HG03575 (cell line): ENCODE measurements at regions not wholly inside any gene's neighbourhood (a gene's known extent, or its start where the extent isn't known, plus 50 kb on each side); places are given as distances from the start of the nearest gene placed in this dataset.
"Not testable (repeated sequence)": the region's sequence is repeated elsewhere in the genome, so short reads cannot be mapped to it uniquely, and the experiment has no call there.

Experiments used
- ATAC-seq: cut with Tn5 transposase; IDR thresholded peaks from one replicate; pipeline ENCODE4 v1.9.1; 2021; ENCODE audit not compliant: unreplicated experiment, insufficient number of reproducible peaks, low FRiP score; ENCODE audit errors: extremely low read depth

GRCh38 chr1:55535724-55536544, 320.8 kb upstream of the USP24 start:
- ATAC-seq = no peak

- no peak for ATAC-seq
Measured at GRCh38 chr1:55534565-55535121, 319.5 kb upstream of the USP24 start.

DNA sequence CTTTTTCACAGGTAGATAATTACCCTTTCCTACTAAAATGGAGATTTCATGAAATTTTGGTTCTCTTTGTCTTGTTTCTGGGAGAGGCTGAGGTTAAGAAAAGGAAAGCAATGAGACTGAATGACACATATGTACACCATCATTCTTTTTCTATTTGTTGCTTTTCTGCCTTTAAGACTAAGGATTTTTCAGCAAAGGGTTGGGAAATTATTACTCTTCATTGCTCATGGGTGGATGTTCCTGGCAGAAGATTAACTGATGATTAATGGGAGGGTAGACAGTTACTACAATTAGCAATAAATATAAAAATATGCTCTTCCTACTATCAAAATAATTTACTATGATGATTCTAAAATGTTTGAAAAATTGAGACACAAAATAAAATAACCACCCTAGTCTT, 316.5 kb upstream of the USP24 start:
- no peak for ATAC-seq

GRCh38 chr1:55530749-55531478, 315.8 kb upstream of the USP24 start:
- no peak for ATAC-seq

DNA sequence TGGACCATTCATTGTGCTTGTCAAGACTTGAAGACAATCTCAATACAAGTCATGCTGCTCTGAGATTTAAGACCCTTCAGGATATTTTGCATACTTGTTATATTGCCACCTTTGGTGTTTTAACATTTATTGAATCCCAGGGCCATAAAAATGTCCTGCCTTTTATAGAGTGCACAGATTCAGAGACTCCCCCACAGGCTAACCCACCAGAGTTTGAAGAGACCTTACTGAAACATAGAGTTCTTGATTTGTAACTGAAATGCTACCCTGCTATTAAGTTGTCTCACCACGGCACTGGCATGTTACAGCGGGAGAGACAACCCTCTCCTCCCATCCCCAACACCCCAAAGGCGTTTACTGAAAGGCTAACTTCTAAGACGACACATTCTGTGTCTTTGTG, 313.9 kb upstream of the USP24 start:
- no peak for ATAC-seq

- no peak for ATAC-seq
Measured at GRCh38 chr1:55527831-55528230, 312.7 kb upstream of the USP24 start.

- ATAC-seq = no peak
Measured at GRCh38 chr1:55526716-55527115, 311.6 kb upstream of the USP24 start.

DNA sequence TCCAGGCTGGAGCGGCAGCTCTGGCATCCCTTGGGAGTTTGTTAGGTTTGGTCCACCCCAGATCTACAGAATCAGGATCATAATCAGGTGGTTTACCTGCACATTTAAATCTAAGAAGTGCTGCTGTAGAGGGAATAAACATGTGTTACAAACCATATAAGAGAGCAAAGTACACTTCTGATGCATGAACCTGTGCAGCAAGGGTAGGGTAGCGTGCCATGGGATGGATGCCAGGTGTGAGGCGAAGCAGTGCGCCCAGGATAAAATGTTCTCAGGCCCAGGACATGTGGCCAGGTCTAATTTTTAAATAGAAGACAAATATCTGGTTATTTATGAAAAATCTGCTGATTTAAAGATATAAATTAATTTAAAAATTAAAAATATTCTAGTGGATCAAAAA, 308.8 kb upstream of the USP24 start:
- ATAC-seq = no peak

DNA sequence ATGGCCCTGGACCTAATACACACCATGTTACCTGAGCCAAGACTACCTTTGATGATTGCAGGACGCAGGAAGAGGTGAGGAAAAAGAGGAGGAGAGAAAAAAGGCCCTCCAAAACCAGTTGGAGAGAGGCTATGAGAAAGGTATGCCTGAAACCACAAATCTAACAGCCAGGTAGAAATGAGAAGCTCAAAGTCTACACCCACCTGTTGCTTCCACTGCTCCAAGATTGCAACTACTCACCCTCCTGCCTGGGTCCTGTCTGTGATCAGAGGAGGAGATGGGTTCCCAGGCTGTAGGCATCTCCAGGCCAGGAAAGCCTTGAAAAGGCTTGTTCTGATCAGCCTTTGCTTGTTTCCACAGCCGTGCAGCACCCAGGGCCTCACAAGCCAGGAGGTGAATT, 307.8 kb upstream of the USP24 start:
- no peak for ATAC-seq

DNA sequence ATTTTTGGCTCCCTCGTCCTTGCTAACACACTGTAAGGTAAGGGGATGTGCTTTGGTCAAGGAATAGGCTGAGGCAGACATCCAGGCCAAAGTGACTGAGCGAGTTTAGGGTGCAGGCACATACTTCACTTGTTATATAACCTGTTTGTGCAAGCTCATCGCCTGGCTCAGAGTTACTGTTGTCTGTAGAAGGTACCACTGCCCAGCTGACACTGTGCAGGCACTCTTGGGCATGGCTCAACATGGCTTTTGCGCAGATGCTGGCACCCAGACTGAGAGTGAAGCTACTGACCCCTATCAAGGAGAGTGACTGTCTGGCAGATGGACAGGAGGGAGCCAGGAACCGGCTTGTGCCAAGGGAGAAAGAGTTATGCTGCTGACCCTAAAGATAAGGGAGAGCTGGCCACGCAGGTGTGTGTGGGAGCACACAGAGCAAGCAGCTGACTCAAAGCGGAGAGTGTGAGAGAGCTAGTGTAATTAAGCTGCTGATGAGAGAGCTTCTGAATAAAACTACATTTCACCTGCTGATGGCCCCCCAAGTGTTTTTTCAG, 307.3 kb upstream of the USP24 start:
- ATAC-seq = no peak

DNA sequence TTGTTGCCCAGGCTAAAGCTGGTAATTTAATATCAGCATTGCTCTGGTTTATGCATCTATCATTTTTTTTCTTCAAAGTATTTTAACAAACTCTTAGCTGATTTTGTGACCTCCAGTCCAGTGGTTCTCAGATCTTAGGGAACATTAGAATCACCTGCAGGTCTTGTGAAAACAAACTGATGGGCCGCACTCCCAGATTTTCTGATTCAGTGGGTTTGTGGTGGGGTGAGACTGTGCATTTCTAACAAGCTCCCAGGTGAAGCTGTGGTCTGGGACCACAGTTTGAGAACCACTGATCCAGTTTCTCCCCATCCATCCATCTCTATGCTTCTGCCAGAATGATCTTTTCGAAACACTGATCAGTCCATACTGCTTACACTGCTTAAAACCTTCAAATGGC, 305.7 kb upstream of the USP24 start:
- ATAC-seq = no peak

DNA sequence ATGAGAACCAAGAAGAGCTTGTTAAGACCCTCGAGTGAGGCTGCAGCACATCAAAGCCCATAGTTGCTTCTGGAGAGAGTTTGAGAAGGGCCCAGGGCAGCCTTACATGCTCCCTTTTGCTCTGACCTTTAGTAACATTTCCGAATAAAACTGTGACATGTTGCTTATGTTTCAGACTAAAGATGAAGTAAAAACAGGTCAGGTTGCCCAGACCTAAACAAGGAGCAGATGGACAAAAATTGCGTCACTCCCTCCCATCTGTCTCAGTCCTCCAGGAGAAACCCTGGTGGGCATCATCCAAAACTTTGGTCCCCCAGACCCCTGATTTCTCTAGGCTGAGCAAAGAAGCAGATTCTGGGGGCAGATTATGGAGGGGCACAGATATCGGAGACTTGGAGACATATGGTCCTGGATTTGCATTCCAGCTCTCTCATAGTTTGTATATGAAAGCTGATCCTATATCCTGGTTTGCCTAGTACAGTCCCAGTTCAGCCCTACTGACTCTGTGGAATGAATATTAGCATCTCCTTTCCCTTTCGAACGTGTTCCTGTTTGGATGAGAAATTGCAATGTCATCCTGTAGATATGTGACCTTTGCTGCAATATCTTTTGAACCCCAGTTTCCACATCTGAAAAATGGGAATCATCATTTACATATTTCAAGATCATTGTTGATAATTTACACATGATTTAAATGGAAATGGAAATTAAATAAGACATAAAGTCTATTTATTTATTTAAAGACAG, 304.9 kb upstream of the USP24 start:
- no peak for ATAC-seq

- ATAC-seq = no peak
Measured at GRCh38 chr1:55519276-55519675, 304.1 kb upstream of the USP24 start.

DNA sequence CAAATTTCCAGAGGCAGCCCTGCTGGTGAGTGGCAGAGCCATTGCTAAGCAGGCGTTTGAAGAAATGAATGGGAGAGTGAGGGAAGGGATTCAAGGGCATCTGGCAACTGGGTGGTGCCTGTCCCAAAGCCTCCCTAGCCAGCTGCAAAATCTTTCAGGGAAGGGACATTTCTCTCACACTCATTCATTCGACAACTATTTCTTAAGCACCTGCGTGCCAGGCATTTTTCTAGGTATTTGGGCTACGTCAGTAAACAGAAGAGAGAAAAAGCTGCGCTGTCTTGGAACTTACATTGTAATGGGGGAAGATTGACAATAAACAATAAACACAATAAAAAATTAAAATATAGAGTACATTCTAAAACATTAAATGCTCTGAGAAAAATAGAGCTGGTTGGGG, 301.9 kb upstream of the USP24 start:
- ATAC-seq = no peak

- ATAC-seq = not testable (repeated sequence)
Measured at GRCh38 chr1:55514571-55514970, 299.4 kb upstream of the USP24 start.

DNA sequence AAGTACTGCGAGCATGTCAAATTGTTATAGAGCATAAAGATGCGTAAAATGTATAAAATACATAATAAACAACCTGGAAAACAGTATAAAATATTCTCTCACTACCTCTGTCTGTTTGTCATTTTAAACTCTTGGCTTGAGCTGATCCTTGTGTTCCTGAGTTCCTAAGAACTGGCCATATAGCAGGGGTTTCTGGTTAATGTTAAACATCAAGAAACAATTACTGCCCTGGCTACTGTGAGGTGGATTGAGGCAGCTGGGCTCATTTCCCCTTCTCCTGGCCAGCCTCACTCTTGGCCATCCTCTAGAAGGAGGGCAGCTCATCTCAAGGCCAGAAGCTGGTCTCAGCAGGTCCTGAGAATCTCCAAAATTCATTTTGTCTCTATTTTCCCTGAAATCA, 297.3 kb upstream of the USP24 start:
- no peak for ATAC-seq

DNA sequence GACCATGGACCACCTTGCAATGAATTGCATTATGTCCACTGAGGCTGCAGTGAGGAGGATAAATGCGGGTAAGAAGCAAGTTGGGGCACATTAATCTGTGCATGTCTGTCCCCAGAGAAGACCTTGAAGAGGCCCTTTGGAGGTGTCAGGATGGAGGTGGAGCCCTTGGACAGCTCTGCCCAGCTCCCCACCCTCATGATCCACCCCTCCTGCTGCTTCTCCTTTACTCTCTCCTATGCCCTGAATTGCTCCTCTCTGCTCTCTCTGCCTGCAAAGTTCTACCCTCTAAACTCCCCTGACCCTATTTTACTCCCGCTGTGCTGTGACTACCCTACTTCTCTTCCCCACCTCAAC, 292.4 kb upstream of the USP24 start:
- no peak for ATAC-seq

GRCh38 chr1:55506740-55507577, 291.8 kb upstream of the USP24 start:
- no peak for ATAC-seq

DNA sequence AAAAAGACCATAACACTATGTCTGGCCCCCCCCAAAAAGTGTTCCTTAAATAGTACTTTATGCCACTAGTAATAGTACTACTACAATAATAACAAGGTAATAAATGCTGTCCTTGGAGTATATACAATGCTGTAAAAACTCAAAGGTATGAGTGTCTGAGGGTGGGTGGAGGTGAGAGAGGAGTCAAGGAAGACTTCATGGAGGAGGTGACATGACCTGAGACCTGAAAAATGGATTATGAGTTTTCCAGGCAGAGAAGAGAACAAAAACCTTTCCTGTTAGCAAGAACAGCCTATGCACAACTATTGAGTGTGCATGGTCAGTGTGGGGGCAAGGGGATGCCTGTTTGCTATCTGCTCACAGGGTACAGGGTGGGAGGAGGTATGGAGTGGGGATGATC, 290.2 kb upstream of the USP24 start:
- ATAC-seq = no peak
